ENCODE measurements at regions not wholly inside any gene's neighbourhood (a gene's known extent, or its start where the extent isn't known, plus 50 kb on each side); places are given as distances from the start of the nearest gene placed in this dataset.

DNA sequence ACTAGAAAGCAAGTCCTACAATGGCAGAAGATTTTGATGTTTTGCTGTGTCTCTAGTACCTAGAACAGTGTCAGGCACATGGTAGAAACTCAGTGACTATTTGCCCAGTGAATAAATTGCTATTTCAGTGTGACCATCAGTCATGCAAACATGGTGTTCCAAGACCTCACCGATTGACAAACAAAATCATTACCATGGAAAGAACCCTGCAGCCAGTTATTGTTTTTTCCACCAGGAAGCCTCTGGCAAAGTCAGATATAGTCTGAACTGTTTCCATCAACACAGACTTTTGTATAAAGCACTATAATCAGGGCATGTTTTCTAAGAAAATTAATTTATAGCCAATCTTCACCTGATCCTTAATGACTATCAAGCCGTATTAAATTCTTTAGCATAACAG lies 97.3 kb upstream of the RASSF8 start:
- TF ChIP-seq, protein P1, sequence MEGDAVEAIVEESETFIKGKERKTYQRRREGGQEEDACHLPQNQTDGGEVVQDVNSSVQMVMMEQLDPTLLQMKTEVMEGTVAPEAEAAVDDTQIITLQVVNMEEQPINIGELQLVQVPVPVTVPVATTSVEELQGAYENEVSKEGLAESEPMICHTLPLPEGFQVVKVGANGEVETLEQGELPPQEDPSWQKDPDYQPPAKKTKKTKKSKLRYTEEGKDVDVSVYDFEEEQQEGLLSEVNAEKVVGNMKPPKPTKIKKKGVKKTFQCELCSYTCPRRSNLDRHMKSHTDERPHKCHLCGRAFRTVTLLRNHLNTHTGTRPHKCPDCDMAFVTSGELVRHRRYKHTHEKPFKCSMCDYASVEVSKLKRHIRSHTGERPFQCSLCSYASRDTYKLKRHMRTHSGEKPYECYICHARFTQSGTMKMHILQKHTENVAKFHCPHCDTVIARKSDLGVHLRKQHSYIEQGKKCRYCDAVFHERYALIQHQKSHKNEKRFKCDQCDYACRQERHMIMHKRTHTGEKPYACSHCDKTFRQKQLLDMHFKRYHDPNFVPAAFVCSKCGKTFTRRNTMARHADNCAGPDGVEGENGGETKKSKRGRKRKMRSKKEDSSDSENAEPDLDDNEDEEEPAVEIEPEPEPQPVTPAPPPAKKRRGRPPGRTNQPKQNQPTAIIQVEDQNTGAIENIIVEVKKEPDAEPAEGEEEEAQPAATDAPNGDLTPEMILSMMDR (IDR thresholded peaks at IDR 0.05): no peak
- no peak for TF ChIP-seq POLR2A (IDR thresholded peaks at IDR 0.05)

All from testis (tissue), 2 donors.